IPS DF 6.9 (cell line): ENCODE measurements at regions not wholly inside any gene's neighbourhood (a gene's known extent, or its start where the extent isn't known, plus 50 kb on each side); places are given as distances from the start of the nearest gene placed in this dataset.

ENCODE experiments used
- DNase-seq: peaks from one replicate; pipeline ENCODE4 v3.0.0-alpha.2; 2013; ENCODE audit warnings: low read depth, low spot score
- H3K27ac ChIP-seq: one replicate; pipeline ENCODE4 v1.5.1; 2013; ENCODE audit warnings: low read length, control low read depth
- H3K27me3 ChIP-seq: 2 replicates; pipeline ENCODE4 v1.6.1; 2013; ENCODE audit warnings: mild to moderate bottlenecking, low read length; ENCODE audit not compliant: control insufficient read depth, insufficient read depth
- H3K36me3 ChIP-seq: 2 replicates; pipeline ENCODE4 v1.6.1; 2013; ENCODE audit warnings: low read length; ENCODE audit not compliant: control insufficient read depth, insufficient read depth
- H3K4me1 ChIP-seq: 2 replicates; pipeline ENCODE4 v1.6.1; 2013; ENCODE audit warnings: low read length; ENCODE audit not compliant: control insufficient read depth, insufficient read depth
- H3K4me3 ChIP-seq: 2 replicates; pipeline ENCODE4 v1.5.1; 2013; ENCODE audit warnings: mild to moderate bottlenecking, low read length
- H3K9me3 ChIP-seq: 2 replicates; pipeline ENCODE4 v1.6.1; 2013; ENCODE audit warnings: low read length, inconsistent platforms; ENCODE audit not compliant: control insufficient read depth, insufficient read depth
- WGBS: extraction: QIAGEN DNeasy Blood & Tissue Kit; methylation state at CpG from one replicate; pipeline ENCODE4 v1.1.7; 2013; ENCODE audit warnings: mixed read lengths, missing lambda C conversion rate; ENCODE audit not compliant: insufficient read length, insufficient coverage; 5-methylcytosine and 5-hydroxymethylcytosine counted together

DNA sequence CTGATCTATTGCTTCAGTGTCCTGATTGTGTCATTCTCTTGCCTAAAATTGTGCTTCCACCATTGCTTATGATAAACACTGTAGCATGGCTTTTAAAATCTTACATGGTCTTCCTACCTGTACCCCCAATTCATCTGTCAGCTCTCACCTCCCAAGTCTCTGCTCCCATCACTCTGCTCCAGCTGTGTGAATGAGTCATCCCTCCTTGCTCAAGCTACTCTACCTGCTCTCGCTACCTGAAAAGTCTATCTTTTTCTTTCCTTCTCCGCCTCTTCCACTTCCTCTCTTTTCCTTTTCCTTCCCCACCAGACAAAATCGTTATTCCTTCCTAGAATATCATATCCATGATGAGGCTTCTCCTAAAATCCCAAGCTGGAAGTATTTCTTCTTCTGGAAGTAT, 341.7 kb downstream of the PRELID2 start:
- DNase-seq = no peak
- Histone ChIP-seq H3K27ac (no peak overlapping the region), H3K27me3 (no peaks in the 10 kb centered on the region), H3K36me3 (no peaks in the 10 kb centered on the region), H3K4me3 (no peak overlapping the region), H3K4me1 (no peaks in the 10 kb centered on the region), H3K9me3 (no peaks in the 10 kb centered on the region)
- no CpG with 5 or more reads among the region's 3 CpGs for WGBS

DNA sequence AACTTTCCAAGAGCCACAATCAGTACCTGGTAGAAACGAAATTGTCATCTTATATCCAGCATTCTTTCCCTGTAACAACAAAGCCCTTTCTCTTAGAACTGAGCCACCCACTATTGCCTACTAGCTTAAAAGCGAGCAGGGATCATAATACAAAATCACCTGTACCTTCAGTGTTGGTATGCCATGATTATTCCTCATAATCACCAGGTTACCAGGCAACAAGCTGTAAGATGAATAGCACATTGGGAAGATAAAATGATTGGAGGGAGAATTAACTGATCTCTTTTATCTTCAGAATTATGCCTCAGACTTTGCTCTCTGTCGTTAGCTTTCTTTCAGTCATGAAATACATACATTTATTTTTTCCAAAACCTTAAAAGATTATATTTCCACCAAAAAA, 345.6 kb downstream of the PRELID2 start:
- WGBS = no CpG with 5 or more reads among the region's 3 CpGs
- H3K9me3 ChIP-seq = no peaks in the 10 kb centered on the region

DNA sequence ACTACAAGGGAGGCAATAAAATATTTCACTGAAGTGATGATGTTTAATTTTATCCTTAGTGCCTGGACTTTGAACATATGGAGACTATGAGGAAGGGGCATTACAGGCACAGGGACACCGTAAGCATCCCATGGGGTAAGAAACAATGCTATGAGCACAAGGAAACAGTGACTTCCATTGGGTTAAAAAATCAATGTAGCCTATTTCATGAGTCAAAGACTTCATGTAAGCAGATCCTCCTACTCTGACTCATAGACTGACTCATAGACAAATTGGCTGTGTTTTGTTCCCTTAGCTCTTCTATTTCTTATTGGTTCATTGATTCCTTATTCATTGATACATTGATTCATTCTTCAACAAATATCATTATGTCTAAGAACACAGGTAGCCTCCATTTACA, 351.0 kb downstream of the PRELID2 start:
- DNase-seq = no peak
- Histone ChIP-seq H3K36me3 (no peaks in the 10 kb centered on the region), H3K27me3 (no peaks in the 10 kb centered on the region), H3K9me3 (no peaks in the 10 kb centered on the region), H3K27ac (no peak overlapping the region), H3K4me3 (no peak overlapping the region), H3K4me1 (no peaks in the 10 kb centered on the region)
- WGBS = no CpG with 5 or more reads among the region's 1 CpG

More for the DNA sequence above, 345.6 kb downstream of the PRELID2 start:
- Histone ChIP-seq H3K4me3 (no peak overlapping the region), H3K27me3 (no peaks in the 10 kb centered on the region), H3K27ac (no peak overlapping the region), H3K36me3 (no peaks in the 10 kb centered on the region), H3K4me1 (no peaks in the 10 kb centered on the region)
- DNase-seq = no peak

DNA sequence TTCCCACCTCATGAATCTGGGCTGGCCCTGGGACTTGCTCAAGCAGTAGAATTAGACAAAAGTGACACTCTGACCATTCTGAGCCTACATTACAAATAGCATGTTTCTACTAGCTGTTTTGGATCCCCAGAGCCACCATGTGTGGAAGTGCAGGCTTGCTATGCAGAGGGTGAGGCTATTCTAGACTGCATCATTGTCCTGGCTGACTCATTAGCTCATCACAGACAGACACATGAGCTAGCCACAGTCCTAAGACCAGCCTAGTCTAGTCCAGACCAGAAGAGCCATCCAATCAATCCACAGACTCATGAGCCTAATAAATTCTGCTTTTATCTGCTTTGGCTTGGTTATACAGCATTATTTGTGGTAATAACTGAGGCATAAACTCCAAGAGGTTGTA, 351.9 kb downstream of the PRELID2 start:
- Histone ChIP-seq H3K4me1 (no peaks in the 10 kb centered on the region), H3K27me3 (no peaks in the 10 kb centered on the region), H3K4me3 (no peak overlapping the region), H3K36me3 (no peaks in the 10 kb centered on the region), H3K27ac (no peak overlapping the region), H3K9me3 (no peaks in the 10 kb centered on the region)
- DNase-seq = no peak

DNA sequence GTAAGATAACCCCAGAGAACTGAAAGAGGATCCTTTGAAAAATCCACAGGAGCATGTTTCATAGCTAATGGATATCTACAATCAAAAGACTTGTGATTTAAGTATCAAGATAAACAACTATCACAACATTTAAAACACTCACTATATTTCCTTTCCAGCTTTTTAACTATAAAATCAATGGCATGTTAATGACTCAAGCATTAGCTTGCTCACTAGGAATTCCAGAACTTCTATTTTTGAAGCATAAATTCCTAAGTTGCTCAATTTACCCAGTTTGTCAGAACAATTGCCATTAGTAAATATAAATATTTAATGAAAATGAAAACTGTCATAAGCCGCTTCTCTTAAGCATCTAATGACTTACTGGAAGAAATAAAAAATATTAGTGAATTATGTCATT, 355.3 kb downstream of the PRELID2 start:
- no peak for DNase-seq
- no peaks in the 10 kb centered on the region for H3K27me3 ChIP-seq
- H3K9me3 ChIP-seq = no peaks in the 10 kb centered on the region
- H3K4me3 ChIP-seq = no peak overlapping the region
- no peaks in the 10 kb centered on the region for H3K36me3 ChIP-seq
- WGBS = no CpG with 5 or more reads among the region's 1 CpG
- H3K27ac ChIP-seq = no peak overlapping the region
- no peaks in the 10 kb centered on the region for H3K4me1 ChIP-seq

DNA sequence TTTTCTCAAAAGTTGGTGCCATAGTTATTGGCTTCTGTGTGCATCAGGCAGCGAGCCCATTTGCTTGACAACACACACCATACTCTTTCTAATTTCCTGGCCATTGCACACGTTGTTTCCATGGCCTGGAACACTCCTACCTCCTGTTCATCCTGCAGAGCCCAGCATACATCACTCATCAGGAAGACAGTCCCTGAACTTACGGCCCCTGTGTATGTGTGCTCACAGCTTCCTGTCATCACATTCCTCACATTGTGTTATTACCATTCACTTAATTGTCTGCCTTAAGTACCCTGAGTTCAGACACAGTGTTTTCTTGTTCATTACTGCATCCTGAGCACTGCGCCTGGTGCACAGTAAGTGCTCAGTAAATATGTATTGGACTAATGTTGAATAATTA, 355.9 kb downstream of the PRELID2 start:
- WGBS = no CpG with 5 or more reads among the region's 4 CpGs
- DNase-seq = no peak
- H3K36me3 ChIP-seq = no peaks in the 10 kb centered on the region

DNA sequence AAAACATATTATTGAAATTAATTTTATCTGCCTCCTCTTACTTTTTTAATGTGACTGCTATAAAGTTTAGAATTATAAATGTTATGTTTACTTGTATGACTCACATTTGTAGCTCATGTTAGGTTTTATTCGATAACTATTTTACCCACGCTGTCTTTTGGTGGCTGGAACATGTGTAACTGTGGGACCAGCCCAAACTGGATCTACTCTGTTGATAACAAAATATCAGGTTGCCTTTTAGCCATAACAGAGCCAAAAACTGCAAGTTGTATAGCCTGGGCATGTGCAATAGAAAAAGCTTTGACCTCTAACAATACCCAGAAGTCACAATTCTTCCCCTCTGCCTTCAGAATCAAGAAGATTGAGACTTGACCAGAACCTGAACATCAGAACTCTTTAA, 356.5 kb downstream of the PRELID2 start:
- Histone ChIP-seq H3K27ac (no peak overlapping the region), H3K27me3 (no peaks in the 10 kb centered on the region), H3K36me3 (no peaks in the 10 kb centered on the region), H3K4me3 (no peak overlapping the region), H3K4me1 (no peaks in the 10 kb centered on the region), H3K9me3 (no peaks in the 10 kb centered on the region)
- DNase-seq = no peak
- no CpG with 5 or more reads among the region's 2 CpGs for WGBS

More for the DNA sequence above, 355.9 kb downstream of the PRELID2 start:
- Histone ChIP-seq H3K9me3 (no peaks in the 10 kb centered on the region), H3K4me3 (no peak overlapping the region), H3K4me1 (no peaks in the 10 kb centered on the region), H3K27ac (no peak overlapping the region), H3K27me3 (no peaks in the 10 kb centered on the region)

DNA sequence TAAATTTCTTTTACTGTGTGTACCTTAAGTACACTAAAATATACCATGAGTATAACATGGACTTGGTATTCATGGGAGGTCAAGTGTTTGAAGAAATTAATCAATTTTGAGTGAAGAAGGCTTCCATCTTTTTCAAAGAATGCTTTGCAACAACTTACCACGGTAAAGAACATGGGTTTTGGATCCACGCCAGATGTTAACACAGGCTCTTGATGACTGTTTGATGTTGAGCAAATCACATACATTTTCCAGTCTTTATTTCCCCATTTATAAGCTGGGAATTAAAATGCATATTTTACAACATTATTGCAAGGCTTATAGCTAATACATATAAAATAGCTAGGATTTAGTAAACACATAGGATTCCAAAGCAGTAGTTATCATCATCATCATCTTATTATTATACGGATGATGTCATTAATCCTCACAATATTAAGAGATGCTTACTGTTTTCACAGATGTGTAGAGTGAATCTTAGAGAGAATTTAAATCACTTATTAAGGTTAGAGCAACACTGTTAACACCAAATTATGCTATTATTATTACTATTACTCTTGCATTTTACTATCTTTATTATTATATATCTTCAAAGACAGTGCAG, 362.0 kb downstream of the PRELID2 start:
- Histone ChIP-seq H3K27ac (no peak overlapping the region), H3K4me1 (no peaks in the 10 kb centered on the region), H3K9me3 (no peaks in the 10 kb centered on the region), H3K27me3 (no peaks in the 10 kb centered on the region), H3K36me3 (no peaks in the 10 kb centered on the region), H3K4me3 (no peak overlapping the region)
- DNase-seq = no peak
- WGBS = no CpG with 5 or more reads among the region's 3 CpGs

DNA sequence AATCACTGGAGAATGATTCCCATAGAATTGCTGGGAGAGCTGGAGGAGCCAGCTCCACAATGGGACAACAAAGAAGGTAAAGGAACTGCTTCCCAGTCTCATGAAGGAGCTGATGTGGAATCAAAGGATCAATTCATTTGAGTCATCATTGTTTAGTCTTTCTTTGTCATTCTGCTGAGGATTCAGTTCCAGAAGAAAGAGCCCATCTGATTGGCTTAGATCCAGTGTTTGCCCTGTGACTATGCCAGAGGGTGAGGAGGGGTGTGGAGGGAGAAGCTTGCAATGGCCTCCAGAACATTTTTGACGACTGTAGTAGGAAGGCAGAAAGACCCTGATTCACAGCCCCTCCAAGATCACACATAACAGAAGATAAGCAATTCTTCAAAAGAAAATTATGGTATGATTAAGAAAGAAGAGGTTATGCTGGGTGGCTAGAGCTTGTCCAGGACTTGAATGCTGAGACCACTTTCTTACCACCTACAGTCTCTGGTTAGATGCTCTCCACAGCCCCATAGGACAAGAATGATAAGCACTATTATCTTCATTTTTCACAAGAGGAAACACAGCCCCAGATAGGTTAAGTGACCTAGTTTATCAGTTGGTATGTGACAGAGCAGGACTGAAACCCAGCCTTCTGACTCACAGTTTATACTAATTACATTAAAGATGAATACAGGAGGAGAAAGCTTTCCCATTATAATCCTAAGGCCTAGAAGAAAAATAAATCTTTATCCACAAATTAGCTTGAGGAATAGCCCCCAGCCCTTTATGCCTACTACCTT, 363.1 kb downstream of the PRELID2 start:
- H3K4me3 ChIP-seq = no peak overlapping the region
- no peaks in the 10 kb centered on the region for H3K4me1 ChIP-seq
- H3K27ac ChIP-seq = no peak overlapping the region
- WGBS = no CpG with 5 or more reads among the region's 1 CpG
- H3K36me3 ChIP-seq = no peaks in the 10 kb centered on the region
- DNase-seq = no peak
- no peaks in the 10 kb centered on the region for H3K27me3 ChIP-seq
- H3K9me3 ChIP-seq = no peaks in the 10 kb centered on the region

DNA sequence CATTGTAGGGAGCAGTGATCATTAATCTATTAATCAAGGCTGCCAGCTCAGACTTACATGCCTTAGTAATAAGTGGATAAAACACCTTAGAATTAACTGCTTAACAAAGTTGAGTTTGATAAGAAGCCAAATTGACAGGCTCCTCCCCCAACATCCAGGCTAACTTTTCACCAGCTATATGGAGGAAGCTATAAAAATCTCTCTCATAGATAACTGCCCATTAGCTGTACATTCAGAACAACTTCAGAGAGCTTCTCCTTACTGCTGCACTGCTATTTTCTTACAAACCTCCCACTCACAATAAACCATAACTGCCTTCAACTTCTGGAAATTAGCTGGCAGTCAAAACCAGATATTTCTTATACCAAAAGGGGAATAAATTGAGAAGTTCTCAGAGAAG, 364.1 kb downstream of the PRELID2 start:
- no peak overlapping the region for H3K4me3 ChIP-seq
- no peaks in the 10 kb centered on the region for H3K9me3 ChIP-seq
- H3K36me3 ChIP-seq = no peaks in the 10 kb centered on the region
- no peak for DNase-seq
- H3K4me1 ChIP-seq = no peaks in the 10 kb centered on the region
- H3K27me3 ChIP-seq = no peaks in the 10 kb centered on the region
- no peak overlapping the region for H3K27ac ChIP-seq

DNA sequence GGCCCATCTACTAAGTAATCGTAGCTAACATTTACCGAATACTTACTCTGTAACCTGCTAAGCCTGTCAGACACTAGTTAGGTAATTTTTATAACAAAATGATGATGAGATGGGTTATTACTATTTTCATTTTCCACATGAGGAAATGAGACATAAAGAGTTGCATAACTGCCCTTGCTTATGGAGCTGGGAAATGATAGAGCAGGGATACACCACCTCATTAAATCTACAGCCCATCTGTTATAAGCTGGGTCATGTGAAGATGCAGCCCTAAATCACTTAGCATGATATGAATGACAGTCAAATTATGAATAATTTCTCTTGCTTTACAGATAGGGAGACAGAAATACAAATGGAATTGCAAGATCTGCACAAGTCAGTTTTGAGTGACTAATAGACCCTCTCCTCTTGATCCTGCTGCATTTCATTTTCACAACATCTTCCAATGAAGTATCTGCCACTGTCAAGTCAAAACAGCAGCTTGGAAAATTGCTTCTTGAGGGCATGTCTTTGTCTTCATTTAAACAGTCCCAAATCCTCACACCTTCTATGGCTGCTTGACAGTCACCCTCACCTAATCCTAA, 364.7 kb downstream of the PRELID2 start:
- no peak for DNase-seq
- Histone ChIP-seq H3K27ac (no peak overlapping the region), H3K36me3 (no peaks in the 10 kb centered on the region), H3K27me3 (no peaks in the 10 kb centered on the region), H3K4me3 (no peak overlapping the region), H3K9me3 (no peaks in the 10 kb centered on the region), H3K4me1 (no peaks in the 10 kb centered on the region)
- no CpG with 5 or more reads among the region's 2 CpGs for WGBS
